ENCODE measurements at regions not wholly inside any gene's neighbourhood (a gene's known extent, or its start where the extent isn't known, plus 50 kb on each side); places are given as distances from the start of the nearest gene placed in this dataset.

DNA sequence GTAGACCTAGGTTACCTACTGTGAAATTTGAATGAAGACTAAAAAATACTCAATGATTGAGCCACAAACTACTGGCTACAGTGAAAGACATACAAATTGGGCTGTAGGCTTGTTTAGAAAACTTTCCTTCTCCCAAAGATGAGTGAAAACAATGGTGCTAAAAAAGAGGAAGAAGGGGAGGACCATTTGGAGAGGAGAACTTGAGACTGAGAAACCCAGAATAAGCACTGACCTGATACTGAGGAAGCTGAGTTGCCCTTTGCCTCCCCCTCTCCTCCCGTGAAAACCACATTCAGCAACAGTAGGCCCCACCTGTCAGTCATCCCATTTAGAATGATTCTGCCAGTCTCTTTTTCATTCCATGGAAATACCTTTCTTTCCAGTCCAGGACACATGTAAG lies 484.0 kb upstream of the TGFBR2 start:
- DNase-seq: no peak

DNA sequence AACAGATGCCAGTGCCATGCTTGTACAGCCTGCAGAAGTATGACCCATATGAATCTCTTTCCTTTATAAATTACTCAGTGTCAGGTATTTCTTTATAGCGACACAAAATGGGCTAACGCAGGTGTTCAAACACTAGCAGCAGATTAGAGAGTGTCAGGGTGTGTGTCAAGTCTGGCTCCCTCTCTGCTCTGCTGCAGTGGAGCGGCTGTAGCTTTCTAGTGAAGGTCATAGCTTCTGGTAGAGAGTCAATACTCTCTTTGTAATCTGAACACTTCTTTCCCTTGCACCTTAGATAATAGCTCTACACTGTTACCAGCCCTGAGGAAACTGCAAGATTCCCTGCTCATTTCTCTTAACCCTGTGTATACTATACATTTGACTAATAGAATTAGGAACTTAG lies 483.2 kb upstream of the TGFBR2 start:
- DNase-seq: no peak

- no peak for DNase-seq
Observed at GRCh38 chr3:30123755-30124154, 482.6 kb upstream of the TGFBR2 start.

DNA sequence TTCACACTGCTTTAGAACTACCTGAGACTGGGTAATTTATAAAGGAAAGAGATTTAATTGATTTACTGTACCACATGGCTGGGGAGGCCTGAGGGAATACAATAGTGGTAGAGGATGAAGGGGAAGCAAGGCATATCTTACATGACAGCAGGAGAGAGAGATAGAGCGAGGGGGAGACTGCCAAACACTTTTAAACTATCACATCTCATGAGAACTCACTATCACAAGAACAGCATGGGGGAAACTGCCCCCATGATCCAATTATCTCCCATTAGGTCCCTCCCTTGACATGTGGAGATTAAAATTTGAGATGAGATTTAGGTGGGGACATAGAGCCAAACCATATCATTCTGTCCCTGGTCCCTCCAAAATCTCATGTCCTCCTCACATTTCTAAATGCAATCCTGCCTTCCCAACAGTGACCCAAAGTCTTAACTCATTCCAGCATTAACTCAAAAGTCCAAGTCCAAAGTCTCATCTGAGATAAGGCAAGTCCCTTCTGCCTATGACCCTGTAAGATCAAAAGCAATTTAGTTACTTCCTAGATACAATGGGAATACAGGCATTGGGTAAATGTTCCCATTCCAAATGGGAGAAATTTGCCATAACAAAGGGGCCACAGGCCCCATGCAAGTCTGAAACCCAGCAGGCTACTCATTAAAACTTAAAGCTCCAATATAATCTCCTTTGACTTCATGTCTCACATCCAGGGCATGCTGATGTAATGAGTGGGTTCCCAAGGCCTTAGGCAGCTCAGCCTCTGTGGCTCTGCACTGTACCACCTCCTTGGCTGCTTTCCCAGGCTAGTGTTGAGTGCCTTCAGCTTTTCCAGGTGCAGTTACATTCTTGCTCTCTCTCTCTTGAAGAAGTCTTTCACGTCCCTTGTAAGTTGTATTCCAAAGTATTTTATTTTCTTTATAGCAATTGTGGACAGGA lies 481.7 kb upstream of the TGFBR2 start:
- DNase-seq: no peak

GRCh38 chr3:30129765-30130164 lies 476.6 kb upstream of the TGFBR2 start:
- no peak for DNase-seq

GRCh38 chr3:30130391-30130790 lies 476.0 kb upstream of the TGFBR2 start:
- DNase-seq: no peak

DNA sequence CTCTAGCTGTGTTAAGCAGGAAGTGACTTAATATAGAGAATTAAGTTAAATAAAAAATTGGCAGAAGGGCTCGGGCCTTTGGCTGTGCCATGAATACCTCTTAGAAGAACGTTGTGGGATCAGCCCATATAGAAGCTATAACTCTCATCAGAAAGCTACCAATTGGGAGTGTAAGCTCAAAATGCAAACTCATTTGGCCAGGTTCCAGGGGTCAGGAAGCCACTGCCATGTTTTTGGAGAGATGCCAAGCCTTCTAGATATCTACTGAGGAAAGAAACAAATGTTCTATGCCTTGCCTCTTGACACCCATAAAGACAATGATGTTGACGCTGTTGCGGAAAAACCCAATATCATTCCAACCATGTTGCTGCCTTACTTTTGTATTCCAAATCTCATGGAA lies 475.2 kb upstream of the TGFBR2 start:
- no peak for DNase-seq

- no peak for DNase-seq
Observed at GRCh38 chr3:30135190-30135589, 471.2 kb upstream of the TGFBR2 start.

- DNase-seq: no peak
Observed at GRCh38 chr3:30139283-30139682, 467.1 kb upstream of the TGFBR2 start.

DNA sequence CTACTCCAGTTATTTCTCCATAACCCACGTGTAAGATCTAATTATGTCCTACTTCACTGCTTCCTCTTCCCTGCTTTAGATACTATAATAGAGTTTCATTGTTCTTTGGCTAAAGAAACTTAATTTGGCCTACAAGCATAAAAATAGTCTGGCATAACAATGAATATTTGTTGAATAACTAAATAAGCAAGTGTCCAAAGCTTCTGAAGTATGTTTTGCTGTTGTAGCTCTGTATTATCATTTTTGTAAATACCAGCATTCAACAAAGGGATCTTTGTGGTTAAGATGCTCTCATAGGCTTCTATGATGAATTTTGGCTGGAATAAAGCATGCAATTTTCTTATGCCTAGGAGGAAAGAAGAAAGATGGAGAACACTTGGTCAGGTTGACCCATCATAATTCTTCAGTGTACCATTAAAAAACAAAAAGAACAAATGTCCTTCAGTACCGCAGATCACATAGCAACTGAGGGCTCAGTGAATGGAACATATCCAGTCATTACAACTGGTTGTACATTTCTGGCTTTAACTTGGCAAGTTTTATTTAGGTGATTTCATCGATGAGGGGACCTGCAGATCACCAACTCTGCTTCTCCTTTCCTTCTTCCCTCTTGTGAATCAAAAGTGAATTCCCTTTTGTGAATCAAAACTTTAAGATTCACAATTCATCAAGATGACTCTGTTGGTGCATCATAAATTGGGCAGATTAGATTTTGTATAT lies 465.9 kb upstream of the TGFBR2 start:
- no peak for DNase-seq

- DNase-seq: no peak
Observed at GRCh38 chr3:30141178-30141581, 465.2 kb upstream of the TGFBR2 start.

DNA sequence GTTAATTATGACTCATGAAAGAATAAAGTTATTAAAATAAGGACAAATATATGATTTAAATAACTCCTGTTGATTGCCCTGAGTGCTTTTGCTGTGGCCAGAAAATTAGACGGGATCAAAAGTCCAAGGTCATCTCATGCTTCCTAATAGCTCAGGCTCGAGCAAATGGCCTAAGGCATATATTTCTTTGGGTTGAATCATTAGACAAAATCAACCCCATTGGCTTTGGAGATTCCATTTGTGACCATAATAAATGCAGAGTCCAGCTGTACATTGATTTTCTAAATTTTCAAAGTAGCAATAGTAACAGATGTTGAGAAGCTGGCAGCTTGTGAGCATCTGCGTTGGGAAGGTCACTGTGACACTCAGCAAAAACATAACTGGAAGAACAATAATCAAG lies 464.5 kb upstream of the TGFBR2 start:
- no peak for DNase-seq

- DNase-seq: no peak
Observed at GRCh38 chr3:30142946-30143345, 463.5 kb upstream of the TGFBR2 start.

DNA sequence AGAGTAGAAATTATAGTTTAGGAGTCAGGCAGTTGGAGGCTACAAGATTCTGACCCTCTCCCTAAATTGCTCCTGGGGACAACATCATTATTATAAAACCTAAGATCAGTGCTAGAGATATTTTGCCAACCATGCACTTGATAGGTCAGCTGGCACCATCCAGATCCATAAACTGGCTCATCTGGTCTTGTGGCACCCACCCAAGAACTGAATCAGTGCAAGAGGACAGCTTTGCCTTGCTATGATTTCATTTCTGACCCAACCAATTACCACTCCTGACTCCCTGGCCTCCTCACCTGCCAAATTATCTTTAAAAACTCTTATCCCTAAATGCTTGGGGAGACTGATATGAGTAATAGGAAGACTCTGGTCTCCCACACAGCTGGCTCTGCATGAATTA lies 461.1 kb upstream of the TGFBR2 start:
- no peak for DNase-seq

GRCh38 chr3:30146978-30147377 lies 459.4 kb upstream of the TGFBR2 start:
- no peak for DNase-seq

- no peak for DNase-seq
Observed at GRCh38 chr3:30154853-30155252, 451.5 kb upstream of the TGFBR2 start.

DNA sequence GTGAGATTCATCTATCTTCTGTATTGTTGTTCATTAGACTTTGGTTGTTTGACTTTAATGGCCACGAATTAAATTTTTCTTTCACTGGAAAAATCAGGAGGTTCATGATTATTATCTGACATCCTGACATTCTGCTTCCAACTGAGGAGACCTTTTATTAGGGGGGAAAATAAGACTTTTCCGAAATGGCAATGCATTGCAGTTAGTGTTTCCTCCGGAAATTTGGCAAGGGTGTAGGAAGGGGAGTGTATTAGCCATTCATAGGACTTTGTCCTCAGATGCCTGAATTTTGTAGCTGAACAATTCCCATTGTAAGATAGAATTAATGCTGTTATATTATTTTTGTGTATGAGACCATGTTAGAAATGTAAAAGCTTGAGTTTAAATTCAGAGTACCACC lies 450.6 kb upstream of the TGFBR2 start:
- no peak for DNase-seq

- no peak for DNase-seq
Observed at GRCh38 chr3:30156586-30157498, 449.6 kb upstream of the TGFBR2 start.

DNA sequence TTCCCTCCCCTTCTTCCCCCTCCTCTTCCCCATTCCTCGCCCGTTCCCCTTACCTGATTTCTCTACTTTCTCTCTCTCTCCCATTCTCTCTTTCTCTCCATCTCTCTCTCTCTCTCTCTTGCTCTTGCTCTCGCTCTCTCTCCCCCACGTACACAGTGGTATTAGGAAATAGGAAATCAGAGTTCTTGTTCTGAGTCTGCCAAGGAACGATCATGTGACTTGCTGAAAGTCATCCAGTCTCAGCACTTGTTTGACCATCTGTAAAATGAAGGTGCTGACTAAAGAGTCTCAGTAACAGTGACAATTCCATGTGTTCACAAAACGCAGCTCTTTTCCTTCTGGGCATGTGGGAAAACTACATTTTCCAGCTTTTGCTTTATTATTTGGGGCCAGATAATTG lies 445.0 kb upstream of the TGFBR2 start:
- no peak for DNase-seq

DNA sequence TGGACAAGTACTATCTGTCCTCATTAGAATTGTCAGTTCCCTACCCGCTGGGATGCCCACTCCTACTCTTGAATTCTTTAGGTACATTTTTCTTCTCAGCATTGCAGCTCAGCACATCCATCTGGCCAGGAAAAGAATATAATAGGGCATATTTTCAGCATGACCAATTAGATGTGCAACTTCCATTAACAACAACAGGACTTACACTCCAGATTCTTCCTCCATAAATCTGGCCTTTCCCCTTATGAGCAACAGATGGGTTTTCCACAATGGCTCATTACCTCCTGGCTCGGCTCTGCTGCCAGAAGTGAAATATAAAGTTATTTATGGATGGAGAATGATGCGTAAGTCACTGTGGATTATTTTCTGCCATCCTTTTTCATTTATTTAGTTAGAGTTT lies 443.8 kb upstream of the TGFBR2 start:
- no peak for DNase-seq

GRCh38 chr3:30166535-30166934 lies 439.9 kb upstream of the TGFBR2 start:
- no peak for DNase-seq

GRCh38 chr3:30167541-30168011 lies 438.8 kb upstream of the TGFBR2 start:
- no peak for DNase-seq

GRCh38 chr3:30169487-30169886 lies 436.9 kb upstream of the TGFBR2 start:
- no peak for DNase-seq
